H1 (cell line): ENCODE measurements at regions not wholly inside any gene's neighbourhood (a gene's known extent, or its start where the extent isn't known, plus 50 kb on each side); places are given as distances from the start of the nearest gene placed in this dataset.

Source experiments
- EP300 ChIP-seq, 2 experiments: IDR thresholded peaks; 1 replicate in 1 of 2; 2 replicates in 1 of 2; pipeline ENCODE4 v1.6.1; 2011 to 2012; ENCODE audit warnings: low read depth in 2 of 2, low read length in 2 of 2, mild to moderate bottlenecking in 2 of 2, borderline replicate concordance in 1 of 2, inconsistent platforms in 1 of 2, moderate library complexity in 1 of 2
- RBBP5 ChIP-seq: IDR thresholded peaks from 2 replicates; pipeline ENCODE4 v1.7.1; 2012; ENCODE audit warnings: low read depth, mild to moderate bottlenecking, inconsistent platforms, low read length, moderate library complexity, borderline replicate concordance
- TF ChIP-seq, protein P1 (sequence below): fragments of 300-600 bp; sonication (generic); IDR thresholded peaks from 2 replicates; pipeline ENCODE4 v1.7.1; 2012; ENCODE audit warnings: low read length, moderate library complexity, mild to moderate bottlenecking, inconsistent platforms; ENCODE audit not compliant: insufficient replicate concordance

DNA sequence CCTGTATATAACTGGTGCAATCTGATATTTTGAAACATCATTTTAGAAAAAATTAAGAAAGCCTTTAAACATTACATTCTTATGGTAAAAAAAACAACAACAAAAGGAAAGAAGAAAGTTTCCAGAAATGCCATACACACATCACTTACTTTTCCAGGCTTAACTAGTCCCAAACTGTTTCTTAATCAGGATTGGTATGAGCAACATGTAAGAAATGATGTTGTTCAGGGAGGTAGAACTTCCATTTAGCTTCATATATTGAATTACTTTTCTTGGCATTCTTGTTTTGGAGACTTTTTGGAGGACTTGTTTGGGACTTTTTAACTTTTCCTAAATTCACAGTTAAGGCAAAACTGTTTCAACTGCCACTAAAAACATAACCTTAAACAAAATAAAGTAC is 791.5 kb downstream of the METTL15 start (continued):
- TF ChIP-seq, protein P1, sequence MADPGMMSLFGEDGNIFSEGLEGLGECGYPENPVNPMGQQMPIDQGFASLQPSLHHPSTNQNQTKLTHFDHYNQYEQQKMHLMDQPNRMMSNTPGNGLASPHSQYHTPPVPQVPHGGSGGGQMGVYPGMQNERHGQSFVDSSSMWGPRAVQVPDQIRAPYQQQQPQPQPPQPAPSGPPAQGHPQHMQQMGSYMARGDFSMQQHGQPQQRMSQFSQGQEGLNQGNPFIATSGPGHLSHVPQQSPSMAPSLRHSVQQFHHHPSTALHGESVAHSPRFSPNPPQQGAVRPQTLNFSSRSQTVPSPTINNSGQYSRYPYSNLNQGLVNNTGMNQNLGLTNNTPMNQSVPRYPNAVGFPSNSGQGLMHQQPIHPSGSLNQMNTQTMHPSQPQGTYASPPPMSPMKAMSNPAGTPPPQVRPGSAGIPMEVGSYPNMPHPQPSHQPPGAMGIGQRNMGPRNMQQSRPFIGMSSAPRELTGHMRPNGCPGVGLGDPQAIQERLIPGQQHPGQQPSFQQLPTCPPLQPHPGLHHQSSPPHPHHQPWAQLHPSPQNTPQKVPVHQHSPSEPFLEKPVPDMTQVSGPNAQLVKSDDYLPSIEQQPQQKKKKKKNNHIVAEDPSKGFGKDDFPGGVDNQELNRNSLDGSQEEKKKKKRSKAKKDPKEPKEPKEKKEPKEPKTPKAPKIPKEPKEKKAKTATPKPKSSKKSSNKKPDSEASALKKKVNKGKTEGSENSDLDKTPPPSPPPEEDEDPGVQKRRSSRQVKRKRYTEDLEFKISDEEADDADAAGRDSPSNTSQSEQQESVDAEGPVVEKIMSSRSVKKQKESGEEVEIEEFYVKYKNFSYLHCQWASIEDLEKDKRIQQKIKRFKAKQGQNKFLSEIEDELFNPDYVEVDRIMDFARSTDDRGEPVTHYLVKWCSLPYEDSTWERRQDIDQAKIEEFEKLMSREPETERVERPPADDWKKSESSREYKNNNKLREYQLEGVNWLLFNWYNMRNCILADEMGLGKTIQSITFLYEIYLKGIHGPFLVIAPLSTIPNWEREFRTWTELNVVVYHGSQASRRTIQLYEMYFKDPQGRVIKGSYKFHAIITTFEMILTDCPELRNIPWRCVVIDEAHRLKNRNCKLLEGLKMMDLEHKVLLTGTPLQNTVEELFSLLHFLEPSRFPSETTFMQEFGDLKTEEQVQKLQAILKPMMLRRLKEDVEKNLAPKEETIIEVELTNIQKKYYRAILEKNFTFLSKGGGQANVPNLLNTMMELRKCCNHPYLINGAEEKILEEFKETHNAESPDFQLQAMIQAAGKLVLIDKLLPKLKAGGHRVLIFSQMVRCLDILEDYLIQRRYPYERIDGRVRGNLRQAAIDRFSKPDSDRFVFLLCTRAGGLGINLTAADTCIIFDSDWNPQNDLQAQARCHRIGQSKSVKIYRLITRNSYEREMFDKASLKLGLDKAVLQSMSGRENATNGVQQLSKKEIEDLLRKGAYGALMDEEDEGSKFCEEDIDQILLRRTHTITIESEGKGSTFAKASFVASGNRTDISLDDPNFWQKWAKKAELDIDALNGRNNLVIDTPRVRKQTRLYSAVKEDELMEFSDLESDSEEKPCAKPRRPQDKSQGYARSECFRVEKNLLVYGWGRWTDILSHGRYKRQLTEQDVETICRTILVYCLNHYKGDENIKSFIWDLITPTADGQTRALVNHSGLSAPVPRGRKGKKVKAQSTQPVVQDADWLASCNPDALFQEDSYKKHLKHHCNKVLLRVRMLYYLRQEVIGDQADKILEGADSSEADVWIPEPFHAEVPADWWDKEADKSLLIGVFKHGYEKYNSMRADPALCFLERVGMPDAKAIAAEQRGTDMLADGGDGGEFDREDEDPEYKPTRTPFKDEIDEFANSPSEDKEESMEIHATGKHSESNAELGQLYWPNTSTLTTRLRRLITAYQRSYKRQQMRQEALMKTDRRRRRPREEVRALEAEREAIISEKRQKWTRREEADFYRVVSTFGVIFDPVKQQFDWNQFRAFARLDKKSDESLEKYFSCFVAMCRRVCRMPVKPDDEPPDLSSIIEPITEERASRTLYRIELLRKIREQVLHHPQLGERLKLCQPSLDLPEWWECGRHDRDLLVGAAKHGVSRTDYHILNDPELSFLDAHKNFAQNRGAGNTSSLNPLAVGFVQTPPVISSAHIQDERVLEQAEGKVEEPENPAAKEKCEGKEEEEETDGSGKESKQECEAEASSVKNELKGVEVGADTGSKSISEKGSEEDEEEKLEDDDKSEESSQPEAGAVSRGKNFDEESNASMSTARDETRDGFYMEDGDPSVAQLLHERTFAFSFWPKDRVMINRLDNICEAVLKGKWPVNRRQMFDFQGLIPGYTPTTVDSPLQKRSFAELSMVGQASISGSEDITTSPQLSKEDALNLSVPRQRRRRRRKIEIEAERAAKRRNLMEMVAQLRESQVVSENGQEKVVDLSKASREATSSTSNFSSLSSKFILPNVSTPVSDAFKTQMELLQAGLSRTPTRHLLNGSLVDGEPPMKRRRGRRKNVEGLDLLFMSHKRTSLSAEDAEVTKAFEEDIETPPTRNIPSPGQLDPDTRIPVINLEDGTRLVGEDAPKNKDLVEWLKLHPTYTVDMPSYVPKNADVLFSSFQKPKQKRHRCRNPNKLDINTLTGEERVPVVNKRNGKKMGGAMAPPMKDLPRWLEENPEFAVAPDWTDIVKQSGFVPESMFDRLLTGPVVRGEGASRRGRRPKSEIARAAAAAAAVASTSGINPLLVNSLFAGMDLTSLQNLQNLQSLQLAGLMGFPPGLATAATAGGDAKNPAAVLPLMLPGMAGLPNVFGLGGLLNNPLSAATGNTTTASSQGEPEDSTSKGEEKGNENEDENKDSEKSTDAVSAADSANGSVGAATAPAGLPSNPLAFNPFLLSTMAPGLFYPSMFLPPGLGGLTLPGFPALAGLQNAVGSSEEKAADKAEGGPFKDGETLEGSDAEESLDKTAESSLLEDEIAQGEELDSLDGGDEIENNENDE = no peak
- TF ChIP-seq EP300 (IDR thresholded peaks at IDR 0.05; ENCODE audit: borderline replicate concordance in 1 of 2, low read depth in 2 of 2, low read length in 2 of 2) (no peak), RBBP5 (no peak)
